ENCODE measurements at regions not wholly inside any gene's neighbourhood (a gene's known extent, or its start where the extent isn't known, plus 50 kb on each side); places are given as distances from the start of the nearest gene placed in this dataset.
A peak's percentile ranks its signal among the peaks of the same experiment; 100 is the strongest.
"Not testable (repeated sequence)": the region's sequence is repeated elsewhere in the genome, so short reads cannot be mapped to it uniquely, and the experiment has no call there.

DNA sequence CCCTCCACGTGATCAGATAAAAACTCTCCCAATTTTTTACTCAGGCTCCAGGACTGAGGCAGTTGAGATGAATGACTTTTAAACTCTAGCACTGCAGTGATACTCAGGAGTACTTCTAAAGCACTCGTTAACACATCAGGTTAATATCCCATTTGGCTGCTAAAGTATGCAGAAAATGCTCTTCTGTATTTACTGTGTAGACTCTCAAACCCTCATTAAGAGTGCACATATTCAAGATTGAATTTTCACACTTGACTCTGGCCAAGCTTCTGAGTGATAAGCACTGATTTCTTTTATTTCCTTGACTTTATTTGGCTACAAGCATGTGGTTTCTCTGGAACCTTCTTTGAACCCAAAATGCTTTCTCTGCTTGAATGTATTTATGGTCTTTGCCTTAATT, 392.3 kb upstream of the NECTIN3 start:
- TF ChIP-seq, protein P1, sequence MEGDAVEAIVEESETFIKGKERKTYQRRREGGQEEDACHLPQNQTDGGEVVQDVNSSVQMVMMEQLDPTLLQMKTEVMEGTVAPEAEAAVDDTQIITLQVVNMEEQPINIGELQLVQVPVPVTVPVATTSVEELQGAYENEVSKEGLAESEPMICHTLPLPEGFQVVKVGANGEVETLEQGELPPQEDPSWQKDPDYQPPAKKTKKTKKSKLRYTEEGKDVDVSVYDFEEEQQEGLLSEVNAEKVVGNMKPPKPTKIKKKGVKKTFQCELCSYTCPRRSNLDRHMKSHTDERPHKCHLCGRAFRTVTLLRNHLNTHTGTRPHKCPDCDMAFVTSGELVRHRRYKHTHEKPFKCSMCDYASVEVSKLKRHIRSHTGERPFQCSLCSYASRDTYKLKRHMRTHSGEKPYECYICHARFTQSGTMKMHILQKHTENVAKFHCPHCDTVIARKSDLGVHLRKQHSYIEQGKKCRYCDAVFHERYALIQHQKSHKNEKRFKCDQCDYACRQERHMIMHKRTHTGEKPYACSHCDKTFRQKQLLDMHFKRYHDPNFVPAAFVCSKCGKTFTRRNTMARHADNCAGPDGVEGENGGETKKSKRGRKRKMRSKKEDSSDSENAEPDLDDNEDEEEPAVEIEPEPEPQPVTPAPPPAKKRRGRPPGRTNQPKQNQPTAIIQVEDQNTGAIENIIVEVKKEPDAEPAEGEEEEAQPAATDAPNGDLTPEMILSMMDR (conservative IDR thresholded peaks at IDR 0.05; ENCODE audit: low read depth, low read length): no peak
- no peak for DNase-seq (ENCODE audit: low read depth)
- no peak overlapping the region for H3K4me3 ChIP-seq (ENCODE audit: low read length)

DNA sequence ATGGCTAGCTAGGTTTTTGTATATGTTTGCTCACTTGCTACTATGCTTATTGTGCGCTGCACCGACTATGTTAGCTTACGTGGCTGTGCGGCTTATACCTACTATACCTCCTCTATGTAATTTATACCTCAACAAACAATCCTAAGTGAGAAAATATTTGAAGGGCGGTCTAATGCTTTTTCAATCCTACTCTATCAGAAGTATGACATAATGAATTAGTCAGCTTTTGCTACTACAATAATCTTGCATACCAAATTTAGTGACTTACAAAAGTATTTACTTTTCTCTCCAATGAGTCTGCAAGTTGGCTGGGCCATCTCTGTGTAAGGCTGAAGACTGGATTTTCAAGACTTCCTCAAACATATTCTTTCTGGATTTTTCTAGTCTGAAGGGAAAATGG, 391.2 kb upstream of the NECTIN3 start:
- H3K4me3 ChIP-seq (ENCODE audit: low read length): no peak overlapping the region
- DNase-seq (ENCODE audit: low read depth): no peak
- TF ChIP-seq, protein P1 (conservative IDR thresholded peaks at IDR 0.05; ENCODE audit: low read depth, low read length): no peak

- H3K4me3 ChIP-seq (ENCODE audit: low read length): no peak overlapping the region
- DNase-seq (ENCODE audit: low read depth): no peak
- TF ChIP-seq, protein P1 (conservative IDR thresholded peaks at IDR 0.05; ENCODE audit: low read depth, low read length): no peak
These were observed 387.1 kb upstream of the NECTIN3 start for GRCh38 chr3:110684466-110684865.

- TF ChIP-seq, protein P1 (conservative IDR thresholded peaks at IDR 0.05; ENCODE audit: low read depth, low read length): no peak
- DNase-seq (ENCODE audit: low read depth): no peak
- H3K4me3 ChIP-seq (ENCODE audit: low read length): no peak overlapping the region
These were observed 386.0 kb upstream of the NECTIN3 start for GRCh38 chr3:110685630-110686029.

GRCh38 chr3:110686701-110687100, 384.9 kb upstream of the NECTIN3 start:
- TF ChIP-seq, protein P1 (conservative IDR thresholded peaks at IDR 0.05; ENCODE audit: low read depth, low read length): no peak
- H3K4me3 ChIP-seq (ENCODE audit: low read length): no peak overlapping the region
- no peak for DNase-seq (ENCODE audit: low read depth)

GRCh38 chr3:110687138-110687537, 384.5 kb upstream of the NECTIN3 start:
- TF ChIP-seq, protein P1 (conservative IDR thresholded peaks at IDR 0.05; ENCODE audit: low read depth, low read length): no peak
- H3K4me3 ChIP-seq (ENCODE audit: low read length): no peak overlapping the region
- DNase-seq (ENCODE audit: low read depth): no peak

GRCh38 chr3:110697961-110698360, 373.7 kb upstream of the NECTIN3 start:
- TF ChIP-seq, protein P1 (conservative IDR thresholded peaks at IDR 0.05; ENCODE audit: low read depth, low read length): no peak
- peak; percentile 22 for DNase-seq (ENCODE audit: low read depth)
- H3K4me3 ChIP-seq (ENCODE audit: low read length): no peak overlapping the region

DNA sequence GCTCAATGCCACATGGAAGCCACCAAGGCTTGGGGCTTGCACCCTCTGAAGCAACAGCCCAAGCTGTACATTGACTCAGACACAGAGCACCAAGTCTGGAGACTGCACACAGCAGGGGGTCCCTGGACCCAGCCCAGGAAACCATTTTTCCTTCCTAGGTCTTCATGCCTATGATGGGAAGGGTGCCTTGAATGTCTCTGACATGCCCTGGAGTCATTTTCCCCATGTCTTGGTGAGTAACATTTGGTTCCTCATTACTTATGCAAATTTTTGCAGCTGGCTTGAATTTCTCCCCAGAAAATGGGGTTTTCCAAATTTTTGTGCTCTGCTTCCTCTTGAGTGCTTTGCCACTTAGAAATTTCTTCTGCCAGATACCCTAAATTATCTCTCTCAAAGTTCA, 367.3 kb upstream of the NECTIN3 start:
- not testable (repeated sequence) for H3K4me3 ChIP-seq (ENCODE audit: low read length)

More for the DNA sequence above, 367.3 kb upstream of the NECTIN3 start:
- not testable (repeated sequence) for DNase-seq (ENCODE audit: low read depth)
